ENCODE measurements at regions not wholly inside any gene's neighbourhood (a gene's known extent, or its start where the extent isn't known, plus 50 kb on each side); places are given as distances from the start of the nearest gene placed in this dataset.

DNA sequence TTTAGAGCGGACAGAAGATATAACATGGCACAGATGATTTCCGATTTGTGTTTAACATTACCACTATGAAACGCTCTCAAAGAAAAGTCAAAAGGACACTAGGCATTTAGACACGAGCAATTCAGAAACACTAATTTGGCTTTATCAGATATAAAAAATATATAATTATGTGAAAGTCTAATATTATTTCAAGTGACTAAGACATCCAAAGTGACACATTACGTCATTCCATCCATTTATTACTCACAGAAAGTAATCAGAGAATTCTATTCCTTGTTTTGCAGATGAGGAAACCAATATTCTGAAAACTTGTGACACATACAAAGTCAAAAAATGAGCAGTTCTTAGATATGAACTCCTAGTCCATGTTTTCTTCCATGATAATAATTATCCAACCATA is 250.8 kb upstream of the USP15 start:
- TF ChIP-seq, protein P1, sequence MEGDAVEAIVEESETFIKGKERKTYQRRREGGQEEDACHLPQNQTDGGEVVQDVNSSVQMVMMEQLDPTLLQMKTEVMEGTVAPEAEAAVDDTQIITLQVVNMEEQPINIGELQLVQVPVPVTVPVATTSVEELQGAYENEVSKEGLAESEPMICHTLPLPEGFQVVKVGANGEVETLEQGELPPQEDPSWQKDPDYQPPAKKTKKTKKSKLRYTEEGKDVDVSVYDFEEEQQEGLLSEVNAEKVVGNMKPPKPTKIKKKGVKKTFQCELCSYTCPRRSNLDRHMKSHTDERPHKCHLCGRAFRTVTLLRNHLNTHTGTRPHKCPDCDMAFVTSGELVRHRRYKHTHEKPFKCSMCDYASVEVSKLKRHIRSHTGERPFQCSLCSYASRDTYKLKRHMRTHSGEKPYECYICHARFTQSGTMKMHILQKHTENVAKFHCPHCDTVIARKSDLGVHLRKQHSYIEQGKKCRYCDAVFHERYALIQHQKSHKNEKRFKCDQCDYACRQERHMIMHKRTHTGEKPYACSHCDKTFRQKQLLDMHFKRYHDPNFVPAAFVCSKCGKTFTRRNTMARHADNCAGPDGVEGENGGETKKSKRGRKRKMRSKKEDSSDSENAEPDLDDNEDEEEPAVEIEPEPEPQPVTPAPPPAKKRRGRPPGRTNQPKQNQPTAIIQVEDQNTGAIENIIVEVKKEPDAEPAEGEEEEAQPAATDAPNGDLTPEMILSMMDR (IDR thresholded peaks at IDR 0.05), result no peak
- TF ChIP-seq POLR2A (IDR thresholded peaks at IDR 0.05), result no peak

All from adrenal gland (tissue), 5 donors.